K562 (cell line): ENCODE measurements at regions not wholly inside any gene's neighbourhood (a gene's known extent, or its start where the extent isn't known, plus 50 kb on each side); places are given as distances from the start of the nearest gene placed in this dataset.

Experiments used
- ATAC-seq: fragments of 200-7000 bp; cut with Tn5 transposase; 3 replicates; pipeline ENCODE4 v1.9.1; 2020; ENCODE audit warnings: moderate library complexity
- BruUV-seq: library from RNA; stranded (reverse); fragments of 400-500 nt; replicated peaks from 2 replicates; lab custom pipeline; 2021; lab: Mats Ljungman, UMichigan
- CTCF ChIA-PET: fragments of 300-600 bp; formaldehyde crosslinking; extraction: SDS; loops from one replicate; lab custom pipeline; 2021; ENCODE audit warnings: low intra/inter-chr PET ratio; lab: Yijun Ruan, JAX
- POLR2A ChIA-PET: fragments of 300-600, 350-650 bp; sonication (Branson Sonifier 250); formaldehyde crosslinking; extraction: SDS; loops from one replicate; lab custom pipeline; 2021; ENCODE audit warnings: antibody characterized with exemption, inconsistent platforms; lab: Yijun Ruan, JAX
- DNase-seq, 4 experiments: peaks; one replicate each; pipeline versions ENCODE4 v3.0.0 to v3.0.0-alpha.2; 2011 to 2018; ENCODE audit warnings: low spot score in 3 of 4, mixed read lengths in 3 of 4; ENCODE audit errors: extremely low read depth in 1 of 4
- FAIRE-seq: peaks from 2 replicates; lab custom pipeline; 2011; peaks lifted over from hg19 to GRCh38; lab: Jason Lieb, UNC
- H2AFZ ChIP-seq: 2 replicates; pipeline ENCODE4 v1.6.0; 2011; ENCODE audit warnings: low read depth, low read length, control low read depth, inconsistent platforms
- H3K27ac ChIP-seq: fragments of 200-600 bp; 3 replicates; pipeline ENCODE4 v1.8.0; 2011; ENCODE audit warnings: low read depth, mild to moderate bottlenecking, control low read depth, inconsistent platforms, low read length, moderate library complexity, mixed read lengths; ENCODE audit errors: extremely low read depth
- H3K27me3 ChIP-seq, 2 experiments: fragments of 300-600 bp in 1 of 2; 2 replicates in 1 of 2; 3 replicates in 1 of 2; pipeline versions ENCODE4 v1.6.0 to v1.8.0; 2011; ENCODE audit warnings: inconsistent platforms in 2 of 2, low read length in 2 of 2, mild to moderate bottlenecking in 1 of 2, mixed read lengths in 1 of 2, moderate library complexity in 1 of 2; ENCODE audit not compliant: control insufficient read depth in 2 of 2, insufficient read depth in 2 of 2
- H3K36me3 ChIP-seq: fragments of 300-600 bp; 3 replicates; pipeline ENCODE4 v1.8.0; 2011; ENCODE audit warnings: mild to moderate bottlenecking, low read length, inconsistent platforms; ENCODE audit not compliant: control insufficient read depth, insufficient read depth
- H3K4me1 ChIP-seq, 2 experiments: fragments of 200-600 bp in 1 of 2; replicated peaks in 1 of 2; 2 replicates in 1 of 2; 3 replicates in 1 of 2; pipeline versions ENCODE4 v1.5.1 to v1.8.0; 2011; ENCODE audit warnings: inconsistent platforms in 2 of 2, low read length in 2 of 2, mild to moderate bottlenecking in 1 of 2, mixed read lengths in 1 of 2, moderate library complexity in 1 of 2; ENCODE audit not compliant: control insufficient read depth in 2 of 2, insufficient read depth in 2 of 2
- H3K4me2 ChIP-seq: 2 replicates; pipeline ENCODE4 v1.6.1; 2011; ENCODE audit warnings: low read length, control low read depth, inconsistent platforms, mixed read lengths; ENCODE audit not compliant: insufficient read depth
- H3K4me3 ChIP-seq: fragments of 200-600 bp; sonication (generic), shearing (Covaris generic); 2 replicates; pipeline ENCODE4 v1.5.1; 2016; ENCODE audit warnings: control low read depth, inconsistent platforms
- H3K79me2 ChIP-seq: fragments of 200-600 bp; 3 replicates; pipeline ENCODE4 v1.8.0; 2011; ENCODE audit warnings: low read length, inconsistent platforms; ENCODE audit not compliant: control insufficient read depth, insufficient read depth
- H3K9ac ChIP-seq, 2 experiments: 2 replicates each; pipeline versions ENCODE4 v1.6.0 to v1.6.1; 2011; ENCODE audit warnings: low read depth in 2 of 2, low read length in 2 of 2, control low read depth in 1 of 2, inconsistent platforms in 1 of 2, mild to moderate bottlenecking in 1 of 2, mixed read lengths in 1 of 2; ENCODE audit not compliant: insufficient read depth in 1 of 2
- H3K9me1 ChIP-seq: one replicate; pipeline ENCODE4 v1.6.0; 2011; ENCODE audit warnings: inconsistent platforms, mild to moderate bottlenecking, low read length, moderate library complexity; ENCODE audit not compliant: control insufficient read depth, insufficient read depth
- H3K9me3 ChIP-seq: replicated peaks from 2 replicates; pipeline ENCODE4 v1.5.1; 2011; ENCODE audit warnings: low read depth, low read length, inconsistent platforms; ENCODE audit not compliant: control insufficient read depth, insufficient read depth
- H4K20me1 ChIP-seq: replicated peaks from 2 replicates; pipeline ENCODE4 v1.6.1; 2011; ENCODE audit warnings: low read length, inconsistent platforms, mixed read lengths; ENCODE audit not compliant: control insufficient read depth, insufficient read depth
- ARID1B ChIP-seq: fragments of 450-650 bp; IDR thresholded peaks from 2 replicates; pipeline ENCODE4 v1.6.1; 2016; ENCODE audit warnings: antibody characterized with exemption, mild to moderate bottlenecking, inconsistent platforms
- C11orf30 ChIP-seq: fragments of 450-650 bp; IDR thresholded peaks from 2 replicates; pipeline ENCODE4 v1.6.1; 2016; ENCODE audit warnings: low read depth, mild to moderate bottlenecking
- CCNT2 ChIP-seq: IDR thresholded peaks from 2 replicates; pipeline ENCODE4 v1.6.1; 2011; ENCODE audit warnings: borderline replicate concordance, low read depth, mild to moderate bottlenecking, moderate library complexity, mixed read lengths, low read length; ENCODE audit not compliant: insufficient read length; ENCODE audit errors: extremely low read depth
- CTBP1 ChIP-seq: fragments of 450-650 bp; IDR thresholded peaks from 2 replicates; pipeline ENCODE4 v1.6.1; 2016; ENCODE audit warnings: borderline replicate concordance
- MXI1 ChIP-seq: IDR thresholded peaks from 2 replicates; pipeline ENCODE4 v1.6.1; 2011; ENCODE audit warnings: low read depth, mild to moderate bottlenecking, improper control_type of control experiment, low read length
- POLR3A ChIP-seq: IDR thresholded peaks from 2 replicates; pipeline ENCODE4 v1.6.1; 2011; ENCODE audit warnings: borderline replicate concordance, mild to moderate bottlenecking, moderate library complexity; ENCODE audit not compliant: insufficient read length, insufficient read depth; ENCODE audit errors: extremely low read depth
- PTBP1 ChIP-seq: fragments of 200-400 bp; formaldehyde crosslinking; IDR thresholded peaks from 2 replicates; pipeline ENCODE4 v1.6.1; 2017; ENCODE audit warnings: low read depth, low read length
- SOX6 ChIP-seq: fragments of 450-650 bp; IDR thresholded peaks from 2 replicates; pipeline ENCODE4 v1.6.1; 2014; ENCODE audit warnings: mild to moderate bottlenecking
- WGBS: fragments of 100-300 bp; shearing (Covaris generic); methylation state at CpG from one replicate; pipeline ENCODE4 v1.1.6; 2016; ENCODE audit warnings: low coverage, mixed read lengths; ENCODE audit not compliant: insufficient coverage; ENCODE audit errors: missing lambda C conversion rate; 5-methylcytosine and 5-hydroxymethylcytosine counted together
- in situ Hi-C: fragments of 300-500 bp; cut with MboI; formaldehyde crosslinking; loops from 4 replicates; pipeline ENCODE4 v1.15.0; 2018; ENCODE audit warnings: inconsistent platforms, mixed read lengths
- intact Hi-C: fragments of 100-400 bp; cut with micrococcal nuclease; formaldehyde crosslinking; loops from 2 replicates; pipeline ENCODE4 v1.14.2; 2022

- TF ChIP-seq PTBP1 (no peak), MXI1 (no peak), SOX6 (no peak), POLR3A (no peak), CTBP1 (no peak)
Measured at GRCh38 chr4:45293335-45293734, 567.0 kb upstream of the GNPDA2 start (continued).

GRCh38 chr4:45292844-45293243 lies 566.5 kb upstream of the GNPDA2 start:
- Histone ChIP-seq H3K9ac (no peak overlapping the region), H3K4me2 (no peak overlapping the region), H3K4me3 (no peak overlapping the region), H3K79me2 (no peaks in the 10 kb centered on the region), H3K9me3 (no peaks in the 10 kb centered on the region), H3K27me3 (no peaks in the 10 kb centered on the region), H3K9me1 (no peaks in the 10 kb centered on the region), H3K27ac (no peak overlapping the region), H3K36me3 (no peaks in the 10 kb centered on the region), H3K4me1 (no peaks in the 10 kb centered on the region; a peak in 1 of 5 replicates), H4K20me1 (no peaks in the 10 kb centered on the region), H2AFZ (no peak overlapping the region)
- ChIA-PET CTCF (no interaction called here), POLR2A (no interaction called here)
- FAIRE-seq (no peak), ATAC-seq (no peak), DNase-seq (no peak)
- in situ Hi-C loops: no loop called here
- WGBS: 0% methylated on average over 3 of the region's 4 CpGs
- intact Hi-C loops: no loop called here
- no peak for TF ChIP-seq CCNT2
- TF ChIP-seq ARID1B: no peak
- TF ChIP-seq C11orf30: no peak
- BruUV-seq: no TSS peak
